ENCODE measurements at regions not wholly inside any gene's neighbourhood (a gene's known extent, or its start where the extent isn't known, plus 50 kb on each side); places are given as distances from the start of the nearest gene placed in this dataset.

GRCh38 chr19:27647423-27647822, 1565.5 kb downstream of the UQCRFS1 start:
- Histone ChIP-seq H3K27ac (no peak overlapping the region), H3K36me3 (no peaks in the 10 kb centered on the region), H3K4me3 (no peak overlapping the region), H3K4me1 (no peaks in the 10 kb centered on the region), H3K27me3 (no peaks in the 10 kb centered on the region), H3K9me3 (peaks cover 0 to 59% of the 10 kb centered on the region in 2 donors)
- TF ChIP-seq CTCF (IDR thresholded peaks at IDR 0.05) (no peak), POLR2AphosphoS5 (IDR thresholded peaks at IDR 0.05) (no peak), POLR2A (IDR thresholded peaks at IDR 0.05) (no peak)
- intact Hi-C loops (cut with DNase I; ENCODE audit: low total_unique reads), result no loop called here
- DNase-seq (ENCODE audit: low spot score in 2 of 2), result no peak

GRCh38 chr19:27635401-27635800, 1577.5 kb downstream of the UQCRFS1 start:
- intact Hi-C loops (cut with DNase I; ENCODE audit: low total_unique reads), result no loop called here
- no peak for DNase-seq (ENCODE audit: low spot score in 2 of 2)
- Histone ChIP-seq H3K9me3 (peaks cover 13 to 63% of the 10 kb centered on the region in 2 donors), H3K36me3 (no peaks in the 10 kb centered on the region), H3K27ac (no peak overlapping the region), H3K4me3 (no peak overlapping the region), H3K27me3 (no peaks in the 10 kb centered on the region), H3K4me1 (no peaks in the 10 kb centered on the region)
- no peak for TF ChIP-seq POLR2AphosphoS5 (IDR thresholded peaks at IDR 0.05)
- TF ChIP-seq POLR2A (IDR thresholded peaks at IDR 0.05), result no peak
- TF ChIP-seq CTCF (IDR thresholded peaks at IDR 0.05), result no peak

- no peak overlapping the region for H3K4me3 ChIP-seq
- no peaks in the 10 kb centered on the region for H3K36me3 ChIP-seq
- DNase-seq (ENCODE audit: low spot score in 2 of 2), result no peak
- H3K27ac ChIP-seq, result no peak overlapping the region
- no peaks in the 10 kb centered on the region for H3K4me1 ChIP-seq
- H3K9me3 ChIP-seq, result peaks cover 31 to 98% of the 10 kb centered on the region in 2 donors
- intact Hi-C loops (cut with DNase I; ENCODE audit: low total_unique reads), result no loop called here
- H3K27me3 ChIP-seq, result no peaks in the 10 kb centered on the region
- no peak for TF ChIP-seq POLR2A (IDR thresholded peaks at IDR 0.05)
- no peak for TF ChIP-seq CTCF (IDR thresholded peaks at IDR 0.05)
- no peak for TF ChIP-seq POLR2AphosphoS5 (IDR thresholded peaks at IDR 0.05)
Observed at GRCh38 chr19:27618006-27618405, 1594.9 kb downstream of the UQCRFS1 start.

GRCh38 chr19:27580906-27581305, 1632.0 kb downstream of the UQCRFS1 start:
- Histone ChIP-seq H3K36me3 (no peaks in the 10 kb centered on the region), H3K4me3 (no peak overlapping the region), H3K9me3 (peaks cover 8 to 87% of the 10 kb centered on the region in 2 donors), H3K4me1 (no peaks in the 10 kb centered on the region), H3K27ac (no peak overlapping the region), H3K27me3 (no peaks in the 10 kb centered on the region)
- intact Hi-C loops (cut with DNase I; ENCODE audit: low total_unique reads), result no loop called here
- TF ChIP-seq POLR2A (IDR thresholded peaks at IDR 0.05) (no peak), POLR2AphosphoS5 (IDR thresholded peaks at IDR 0.05) (no peak), CTCF (IDR thresholded peaks at IDR 0.05) (no peak)
- DNase-seq (ENCODE audit: low spot score in 2 of 2), result no peak
